H9 (cell line): ENCODE measurements at regions not wholly inside any gene's neighbourhood (a gene's known extent, or its start where the extent isn't known, plus 50 kb on each side); places are given as distances from the start of the nearest gene placed in this dataset.

Experiments
- DNase-seq: peaks from one replicate; pipeline ENCODE4 v3.0.0-alpha.2; 2017
- H2AFZ ChIP-seq: one replicate; pipeline ENCODE4 v1.6.1; 2013; ENCODE audit warnings: mild to moderate bottlenecking, low read length, control low read depth, moderate library complexity
- H2AK5ac ChIP-seq: 2 replicates; pipeline ENCODE4 v1.6.1; 2013; ENCODE audit warnings: low read length, control low read depth, mixed read lengths; ENCODE audit not compliant: insufficient read length
- H2BK120ac ChIP-seq: one replicate; pipeline ENCODE4 v1.6.1; 2013; ENCODE audit warnings: low read depth, mild to moderate bottlenecking, low read length, control low read depth, inconsistent platforms; ENCODE audit not compliant: poor library complexity, severe bottlenecking
- H2BK12ac ChIP-seq: 2 replicates; pipeline ENCODE4 v1.6.1; 2013; ENCODE audit warnings: low read length, control low read depth, mixed read lengths, low read depth; ENCODE audit not compliant: insufficient read length
- H2BK15ac ChIP-seq: 2 replicates; pipeline ENCODE4 v1.6.1; 2013; ENCODE audit warnings: low read depth, low read length, control low read depth
- H2BK20ac ChIP-seq: one replicate; pipeline ENCODE4 v1.6.1; 2013; ENCODE audit warnings: low read depth, mild to moderate bottlenecking, low read length, control low read depth, inconsistent platforms; ENCODE audit not compliant: poor library complexity, severe bottlenecking
- H2BK5ac ChIP-seq: 2 replicates; pipeline ENCODE4 v1.6.1; 2013; ENCODE audit warnings: low read length, control low read depth, mixed read lengths; ENCODE audit not compliant: insufficient read length
- H3K14ac ChIP-seq: 2 replicates; pipeline ENCODE4 v1.6.1; 2013; ENCODE audit warnings: low read length, control low read depth; ENCODE audit not compliant: insufficient read depth
- H3K18ac ChIP-seq: 2 replicates; pipeline ENCODE4 v1.6.1; 2013; ENCODE audit warnings: low read depth, mild to moderate bottlenecking, mixed read lengths, low read length, control low read depth; ENCODE audit not compliant: insufficient read length
- H3K23ac ChIP-seq: 2 replicates; pipeline ENCODE4 v1.6.1; 2013; ENCODE audit warnings: low read length, control low read depth, mixed read lengths, low read depth; ENCODE audit not compliant: insufficient read length
- H3K23me2 ChIP-seq: 2 replicates; pipeline ENCODE4 v1.6.1; 2013; ENCODE audit warnings: low read depth, mild to moderate bottlenecking, mixed read lengths, low read length, control low read depth; ENCODE audit not compliant: insufficient read length, poor library complexity, severe bottlenecking
- H3K27ac ChIP-seq: 2 replicates; pipeline ENCODE4 v1.5.1; 2013; ENCODE audit warnings: low read length, control low read depth, mixed read lengths, low read depth; ENCODE audit not compliant: insufficient read length
- H3K27me3 ChIP-seq: 2 replicates; pipeline ENCODE4 v1.6.1; 2013; ENCODE audit warnings: low read length, control low read depth, inconsistent platforms; ENCODE audit not compliant: insufficient read depth
- H3K4ac ChIP-seq: 2 replicates; pipeline ENCODE4 v1.6.1; 2013; ENCODE audit warnings: low read depth, mild to moderate bottlenecking, control low read depth, inconsistent platforms, low read length, moderate library complexity
- H3K4me1 ChIP-seq: 2 replicates; pipeline ENCODE4 v1.6.1; 2013; ENCODE audit warnings: low read length, control low read depth, inconsistent platforms; ENCODE audit not compliant: insufficient read depth
- H3K4me2 ChIP-seq: 2 replicates; pipeline ENCODE4 v1.6.1; 2013; ENCODE audit warnings: low read length, control low read depth, mixed read lengths; ENCODE audit not compliant: insufficient read length, insufficient read depth
- H3K56ac ChIP-seq: 2 replicates; pipeline ENCODE4 v1.6.1; 2013; ENCODE audit warnings: low read depth, mild to moderate bottlenecking, mixed read lengths, low read length, control low read depth; ENCODE audit not compliant: insufficient read length
- H3K79me1 ChIP-seq: 2 replicates; pipeline ENCODE4 v1.6.1; 2013; ENCODE audit warnings: low read depth, mild to moderate bottlenecking, moderate library complexity, low read length, control low read depth, inconsistent platforms; ENCODE audit not compliant: insufficient read depth, poor library complexity, severe bottlenecking
- H3K79me2 ChIP-seq: 2 replicates; pipeline ENCODE4 v1.6.1; 2013; ENCODE audit warnings: low read length, control low read depth, inconsistent platforms; ENCODE audit not compliant: insufficient read depth
- H3K9ac ChIP-seq: 2 replicates; pipeline ENCODE4 v1.6.1; 2013; ENCODE audit warnings: low read length, control low read depth, mixed read lengths; ENCODE audit not compliant: insufficient read length; ENCODE audit errors: extremely low read depth
- H3K9me3 ChIP-seq: one replicate; pipeline ENCODE4 v1.6.1; 2013; ENCODE audit warnings: low read depth, low read length, inconsistent platforms; ENCODE audit not compliant: control insufficient read depth
- H3T11ph ChIP-seq: one replicate; pipeline ENCODE4 v1.6.1; 2013; ENCODE audit warnings: mild to moderate bottlenecking, low read length, control low read depth, inconsistent platforms
- H4K20me1 ChIP-seq: one replicate; pipeline ENCODE4 v1.6.1; 2013; ENCODE audit not compliant: control insufficient read depth, insufficient read length, insufficient read depth
- H4K5ac ChIP-seq: 2 replicates; pipeline ENCODE4 v1.6.1; 2013; ENCODE audit warnings: low read depth, mild to moderate bottlenecking, mixed read lengths, low read length, control low read depth; ENCODE audit not compliant: insufficient read length
- H4K8ac ChIP-seq: replicated peaks from 2 replicates; pipeline ENCODE4 v1.6.1; 2013; ENCODE audit warnings: low read length, control low read depth, mixed read lengths, low read depth; ENCODE audit not compliant: insufficient read length
- H4K91ac ChIP-seq: 2 replicates; pipeline ENCODE4 v1.6.1; 2013; ENCODE audit warnings: low read depth, mild to moderate bottlenecking, moderate library complexity, mixed read lengths, low read length, control low read depth; ENCODE audit not compliant: insufficient read length
- H3K27ac Mint-ChIP-seq, 3 experiments: 2 replicates in 2 of 3; 3 replicates in 1 of 3; pipeline ENCODE4 v1.8.0; 2020 to 2021; ENCODE audit warnings: mixed read lengths in 3 of 3, mild to moderate bottlenecking in 1 of 3, moderate library complexity in 1 of 3
- H3K27me3 Mint-ChIP-seq: 2 replicates; pipeline ENCODE4 v1.8.0; 2021; ENCODE audit warnings: low read depth, mild to moderate bottlenecking, moderate library complexity, mixed read lengths
- H3K36me3 Mint-ChIP-seq, 3 experiments: 2 replicates in 2 of 3; 3 replicates in 1 of 3; pipeline ENCODE4 v1.8.0; 2020 to 2021; ENCODE audit warnings: low read depth in 3 of 3, mixed read lengths in 3 of 3; ENCODE audit not compliant: insufficient read depth in 1 of 3
- H3K4me1 Mint-ChIP-seq, 2 experiments: 2 replicates each; pipeline ENCODE4 v1.8.0; 2020; ENCODE audit warnings: mixed read lengths in 2 of 2
- H3K4me3 Mint-ChIP-seq, 2 experiments: 2 replicates in 1 of 2; 3 replicates in 1 of 2; pipeline ENCODE4 v1.8.0; 2020 to 2021; ENCODE audit warnings: mild to moderate bottlenecking in 2 of 2, mixed read lengths in 2 of 2, moderate library complexity in 1 of 2
- H3K9me3 Mint-ChIP-seq, 2 experiments: 2 replicates in 1 of 2; 3 replicates in 1 of 2; pipeline ENCODE4 v1.8.0; 2020; ENCODE audit warnings: mild to moderate bottlenecking in 2 of 2, mixed read lengths in 2 of 2, moderate library complexity in 1 of 2
- CTCF ChIP-seq: fragments of 200-600 bp; sonication (generic); conservative IDR thresholded peaks from 3 replicates; pipeline ENCODE4 v1.8.0; 2021; ENCODE audit warnings: antibody characterized with exemption, mild to moderate bottlenecking
- WGBS: extraction: QIAGEN DNeasy Blood & Tissue Kit; methylation state at CpG from one replicate; pipeline ENCODE4 v1.1.7; 2013; ENCODE audit warnings: missing lambda C conversion rate, low lambda C conversion rate, mixed read lengths; ENCODE audit not compliant: insufficient read length; ENCODE audit errors: extremely low coverage; 5-methylcytosine and 5-hydroxymethylcytosine counted together

DNA sequence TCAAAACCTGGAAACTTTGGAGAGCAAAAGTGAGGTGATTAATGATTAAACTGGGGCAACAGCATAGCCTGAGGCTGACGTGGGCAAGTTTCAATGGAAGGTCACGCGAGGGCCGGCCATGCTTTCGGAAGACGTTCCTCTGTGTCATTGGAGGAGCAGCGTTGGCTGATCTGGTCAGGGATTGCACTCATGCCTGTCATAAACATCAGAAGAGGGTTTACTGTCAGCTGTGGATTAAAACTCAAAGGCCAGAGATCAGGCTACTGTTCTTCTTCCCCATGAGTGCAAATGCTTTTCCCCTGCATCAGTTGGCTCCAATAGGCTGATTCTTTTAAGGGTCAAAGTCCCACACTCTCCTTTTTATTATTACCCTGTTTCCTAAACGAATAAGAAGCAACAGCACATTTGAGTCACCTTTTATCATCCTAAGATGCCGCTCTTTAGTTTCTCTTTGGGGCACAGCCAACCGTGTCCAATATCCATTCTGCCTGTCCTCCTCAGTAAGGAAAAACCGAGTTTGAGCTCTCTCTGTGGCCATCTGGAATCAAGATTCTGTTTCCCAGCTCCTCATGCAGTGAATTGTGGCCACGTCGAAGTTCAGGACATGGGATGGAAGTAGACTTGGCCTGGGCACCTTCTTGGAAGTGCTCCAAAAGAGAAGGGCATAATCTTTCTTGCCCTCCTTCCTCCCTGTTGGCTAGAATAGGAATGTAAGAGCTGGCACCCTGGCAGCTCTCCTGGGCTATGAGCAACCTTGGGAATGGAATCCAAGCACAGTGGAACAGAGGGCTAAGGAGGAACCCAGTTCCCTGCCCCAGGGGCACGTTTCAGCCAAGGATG is 62.5 kb upstream of the INSIG1 start:
- Histone ChIP-seq H3T11ph (no peak overlapping the region), H3K14ac (no peak overlapping the region), H2BK15ac (no peak overlapping the region), H4K8ac (no peak overlapping the region), H3K9ac (no peak overlapping the region), H3K56ac (no peak overlapping the region), H4K5ac (no peak overlapping the region), H3K18ac (no peak overlapping the region), H2BK5ac (no peak overlapping the region), H3K27ac (no peak overlapping the region), H4K20me1 (peaks cover 2% of the 10 kb centered on the region), H2BK120ac (no peak overlapping the region), H3K4me2 (no peak overlapping the region), H2AFZ (no peak overlapping the region), H3K23me2 (no peaks in the 10 kb centered on the region), H2AK5ac (no peak overlapping the region), H3K79me1 (no peaks in the 10 kb centered on the region), H3K4me1 (peaks cover under 1% of the 10 kb centered on the region; the same call in 1 of the 2 replicates), H2BK12ac (no peak overlapping the region), H3K27me3 (no peaks in the 10 kb centered on the region), H3K79me2 (no peaks in the 10 kb centered on the region), H3K23ac (no peak overlapping the region), H3K4ac (no peak overlapping the region), H2BK20ac (no peak overlapping the region), H3K9me3 (no peaks in the 10 kb centered on the region), H4K91ac (no peak overlapping the region)
- Mint-ChIP-seq H3K27me3 (peaks cover 13% of the 10 kb centered on the region), H3K9me3 (peaks cover 9 to 16% of the 10 kb centered on the region in 2 experiments; a peak in 4 of 5 replicates), H3K27ac (no peak overlapping the region), H3K4me1 (peaks cover 9 to 11% of the 10 kb centered on the region in 2 experiments), H3K4me3 (no peak overlapping the region), H3K36me3 (peaks cover 0 to 7% (median 5%) of the 10 kb centered on the region in 3 experiments; a peak in 2 of 7 replicates)
- TF ChIP-seq CTCF = no peak
- no CpG with 5 or more reads among the region's 14 CpGs for WGBS
- DNase-seq = no peak
